ENCODE measurements at regions not wholly inside any gene's neighbourhood (a gene's known extent, or its start where the extent isn't known, plus 50 kb on each side); places are given as distances from the start of the nearest gene placed in this dataset.

GRCh38 chr11:80085563-80085962 lies 644.7 kb upstream of the TENM4 start:
- TF ChIP-seq, protein P1, sequence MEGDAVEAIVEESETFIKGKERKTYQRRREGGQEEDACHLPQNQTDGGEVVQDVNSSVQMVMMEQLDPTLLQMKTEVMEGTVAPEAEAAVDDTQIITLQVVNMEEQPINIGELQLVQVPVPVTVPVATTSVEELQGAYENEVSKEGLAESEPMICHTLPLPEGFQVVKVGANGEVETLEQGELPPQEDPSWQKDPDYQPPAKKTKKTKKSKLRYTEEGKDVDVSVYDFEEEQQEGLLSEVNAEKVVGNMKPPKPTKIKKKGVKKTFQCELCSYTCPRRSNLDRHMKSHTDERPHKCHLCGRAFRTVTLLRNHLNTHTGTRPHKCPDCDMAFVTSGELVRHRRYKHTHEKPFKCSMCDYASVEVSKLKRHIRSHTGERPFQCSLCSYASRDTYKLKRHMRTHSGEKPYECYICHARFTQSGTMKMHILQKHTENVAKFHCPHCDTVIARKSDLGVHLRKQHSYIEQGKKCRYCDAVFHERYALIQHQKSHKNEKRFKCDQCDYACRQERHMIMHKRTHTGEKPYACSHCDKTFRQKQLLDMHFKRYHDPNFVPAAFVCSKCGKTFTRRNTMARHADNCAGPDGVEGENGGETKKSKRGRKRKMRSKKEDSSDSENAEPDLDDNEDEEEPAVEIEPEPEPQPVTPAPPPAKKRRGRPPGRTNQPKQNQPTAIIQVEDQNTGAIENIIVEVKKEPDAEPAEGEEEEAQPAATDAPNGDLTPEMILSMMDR (IDR thresholded peaks at IDR 0.05) = no peak
- no peak for TF ChIP-seq POLR2A (IDR thresholded peaks at IDR 0.05)
